Epithelial cell of esophagus (primary cell): ENCODE measurements at regions not wholly inside any gene's neighbourhood (a gene's known extent, or its start where the extent isn't known, plus 50 kb on each side); places are given as distances from the start of the nearest gene placed in this dataset.
A peak's percentile ranks its signal among the peaks of the same experiment; 100 is the strongest.

Experiments used
- DNase-seq: peaks from one replicate; pipeline ENCODE4 v3.0.0; 2010; ENCODE audit warnings: low read depth
- H3K4me3 ChIP-seq: 2 replicates; pipeline ENCODE4 v1.5.1; 2011; ENCODE audit warnings: mild to moderate bottlenecking, low read length, control low read depth
- TF ChIP-seq, protein P1 (sequence below): IDR thresholded peaks from 2 replicates; pipeline ENCODE4 v1.5.1; 2011; ENCODE audit warnings: low read depth, mild to moderate bottlenecking, low read length, control low read depth, inconsistent platforms; ENCODE audit not compliant: insufficient read depth; ENCODE audit errors: missing control alignments

GRCh38 chr7:109091042-109091441, 521.4 kb downstream of the DNAJB9 start:
- H3K4me3 ChIP-seq, result no peak overlapping the region
- no peak for DNase-seq
- TF ChIP-seq, protein P1, sequence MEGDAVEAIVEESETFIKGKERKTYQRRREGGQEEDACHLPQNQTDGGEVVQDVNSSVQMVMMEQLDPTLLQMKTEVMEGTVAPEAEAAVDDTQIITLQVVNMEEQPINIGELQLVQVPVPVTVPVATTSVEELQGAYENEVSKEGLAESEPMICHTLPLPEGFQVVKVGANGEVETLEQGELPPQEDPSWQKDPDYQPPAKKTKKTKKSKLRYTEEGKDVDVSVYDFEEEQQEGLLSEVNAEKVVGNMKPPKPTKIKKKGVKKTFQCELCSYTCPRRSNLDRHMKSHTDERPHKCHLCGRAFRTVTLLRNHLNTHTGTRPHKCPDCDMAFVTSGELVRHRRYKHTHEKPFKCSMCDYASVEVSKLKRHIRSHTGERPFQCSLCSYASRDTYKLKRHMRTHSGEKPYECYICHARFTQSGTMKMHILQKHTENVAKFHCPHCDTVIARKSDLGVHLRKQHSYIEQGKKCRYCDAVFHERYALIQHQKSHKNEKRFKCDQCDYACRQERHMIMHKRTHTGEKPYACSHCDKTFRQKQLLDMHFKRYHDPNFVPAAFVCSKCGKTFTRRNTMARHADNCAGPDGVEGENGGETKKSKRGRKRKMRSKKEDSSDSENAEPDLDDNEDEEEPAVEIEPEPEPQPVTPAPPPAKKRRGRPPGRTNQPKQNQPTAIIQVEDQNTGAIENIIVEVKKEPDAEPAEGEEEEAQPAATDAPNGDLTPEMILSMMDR, result no peak

DNA sequence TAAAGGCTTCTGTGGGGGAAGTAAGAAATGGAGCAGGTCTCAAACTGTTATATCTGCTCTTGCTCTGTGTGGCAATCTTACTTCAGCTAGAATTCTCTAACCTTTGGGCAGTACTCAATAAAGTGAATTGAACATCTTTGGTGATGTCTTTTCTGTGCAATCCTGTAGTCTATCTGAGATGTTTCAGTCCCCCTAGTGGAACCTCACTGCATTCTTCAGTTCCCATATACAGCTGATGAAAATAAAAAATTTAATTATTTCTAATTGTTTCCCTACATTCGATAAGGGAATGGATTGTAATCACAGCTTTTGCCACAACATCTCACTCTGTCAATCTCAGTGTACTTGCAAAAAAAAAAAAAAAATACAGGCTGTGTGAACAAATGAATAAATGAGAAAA, 522.6 kb downstream of the DNAJB9 start:
- TF ChIP-seq, protein P1, result no peak
- DNase-seq, result no peak
- no peak overlapping the region for H3K4me3 ChIP-seq

DNA sequence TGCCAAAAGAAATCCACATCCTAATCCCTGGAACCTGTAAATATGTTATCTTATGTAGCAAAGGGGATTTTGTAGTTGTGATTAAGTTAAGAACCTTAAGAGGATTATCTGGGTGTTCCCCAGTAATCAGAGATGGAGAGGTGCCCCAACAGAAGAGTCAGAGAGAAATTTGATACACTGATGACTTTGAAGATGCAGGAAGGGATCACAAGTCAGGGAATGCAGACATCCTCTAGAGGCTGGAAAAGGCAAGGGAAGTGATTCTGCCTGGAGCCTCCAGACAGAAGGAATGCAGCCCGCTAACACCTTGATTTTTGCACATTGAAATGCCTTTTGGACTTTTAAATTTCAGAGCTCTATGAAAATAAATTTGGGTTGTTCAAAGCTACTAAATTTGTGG, 531.7 kb downstream of the DNAJB9 start:
- no peak overlapping the region for H3K4me3 ChIP-seq
- no peak for DNase-seq
- TF ChIP-seq, protein P1, result no peak

- TF ChIP-seq, protein P1, result no peak
- DNase-seq, result no peak
- H3K4me3 ChIP-seq, result no peak overlapping the region
Measured at GRCh38 chr7:109109558-109109957, 539.9 kb downstream of the DNAJB9 start.

DNA sequence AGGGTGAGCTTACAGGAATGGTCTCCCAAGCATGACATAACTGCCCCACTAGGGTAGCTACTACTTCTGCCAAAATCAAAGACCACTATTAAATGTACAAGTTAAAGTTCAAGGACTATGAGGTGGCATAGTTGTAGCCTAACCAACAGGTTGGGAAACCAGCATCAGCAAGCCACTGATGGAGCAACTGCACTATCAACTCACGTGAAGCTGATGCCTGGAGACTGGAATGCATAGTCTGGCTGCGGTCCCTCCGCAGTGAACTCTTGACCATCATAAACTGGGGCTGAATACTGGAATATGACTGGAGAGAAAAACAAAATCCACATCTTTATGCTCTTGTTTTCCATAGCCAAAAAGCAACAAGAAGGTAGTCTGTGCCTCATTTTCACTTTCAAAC, 541.4 kb downstream of the DNAJB9 start:
- H3K4me3 ChIP-seq, result no peak overlapping the region
- TF ChIP-seq, protein P1, result no peak
- no peak for DNase-seq

- DNase-seq, result no peak
- TF ChIP-seq, protein P1, result no peak
- H3K4me3 ChIP-seq, result no peak overlapping the region
Measured at GRCh38 chr7:109121599-109122300, 552.1 kb downstream of the DNAJB9 start.

- peak; percentile 28 for DNase-seq
- no peak overlapping the region for H3K4me3 ChIP-seq
- TF ChIP-seq, protein P1, result no peak
Measured at GRCh38 chr7:109125001-109125400, 555.3 kb downstream of the DNAJB9 start.
